H1 (cell line): ENCODE measurements at regions not wholly inside any gene's neighbourhood (a gene's known extent, or its start where the extent isn't known, plus 50 kb on each side); places are given as distances from the start of the nearest gene placed in this dataset.

ENCODE experiments used
- ATF2 ChIP-seq: IDR thresholded peaks from 2 replicates; pipeline ENCODE4 v1.6.1; 2012; ENCODE audit warnings: low read length, inconsistent platforms
- ATF3 ChIP-seq: IDR thresholded peaks from 2 replicates; pipeline ENCODE4 v1.6.1; 2011; ENCODE audit warnings: low read depth, mild to moderate bottlenecking, low read length; ENCODE audit not compliant: insufficient read depth
- CEBPB ChIP-seq: IDR thresholded peaks from 2 replicates; pipeline ENCODE4 v1.6.1; 2012; ENCODE audit warnings: low read depth, low read length
- CREB1 ChIP-seq: IDR thresholded peaks from 2 replicates; pipeline ENCODE4 v1.6.1; 2012; ENCODE audit warnings: inconsistent platforms
- GABPA ChIP-seq: IDR thresholded peaks from 2 replicates; pipeline ENCODE4 v1.6.1; 2011; ENCODE audit warnings: mild to moderate bottlenecking, low read length, moderate library complexity, borderline replicate concordance; ENCODE audit not compliant: insufficient read depth
- MAX ChIP-seq: IDR thresholded peaks from 2 replicates; pipeline ENCODE4 v1.6.1; 2012; ENCODE audit warnings: inconsistent platforms
- POLR2A ChIP-seq, 2 experiments: IDR thresholded peaks; 1 replicate in 1 of 2; 2 replicates in 1 of 2; pipeline ENCODE4 v1.6.1; 2011; ENCODE audit warnings: low read depth in 2 of 2, low read length in 2 of 2, mild to moderate bottlenecking in 2 of 2; ENCODE audit errors: control extremely low read depth in 1 of 2
- SUZ12 ChIP-seq: fragments of 200-600 bp; sonication (generic); IDR thresholded peaks from 2 replicates; pipeline ENCODE4 v1.6.1; 2012; ENCODE audit warnings: mild to moderate bottlenecking, inconsistent platforms, low read length, moderate library complexity, mixed read lengths

GRCh38 chr6:94559829-94560537 is 1017.4 kb upstream of the MANEA start:
- TF ChIP-seq SUZ12 (no peak), GABPA (no peak), POLR2A (IDR thresholded peaks at IDR 0.05; ENCODE audit: control extremely low read depth in 1 of 2, low read depth in 2 of 2, low read length in 2 of 2) (no peak), CREB1 (no peak), ATF3 (no peak), CEBPB (no peak), ATF2 (no peak), MAX (no peak)
